ENCODE measurements at regions not wholly inside any gene's neighbourhood (a gene's known extent, or its start where the extent isn't known, plus 50 kb on each side); places are given as distances from the start of the nearest gene placed in this dataset.

DNA sequence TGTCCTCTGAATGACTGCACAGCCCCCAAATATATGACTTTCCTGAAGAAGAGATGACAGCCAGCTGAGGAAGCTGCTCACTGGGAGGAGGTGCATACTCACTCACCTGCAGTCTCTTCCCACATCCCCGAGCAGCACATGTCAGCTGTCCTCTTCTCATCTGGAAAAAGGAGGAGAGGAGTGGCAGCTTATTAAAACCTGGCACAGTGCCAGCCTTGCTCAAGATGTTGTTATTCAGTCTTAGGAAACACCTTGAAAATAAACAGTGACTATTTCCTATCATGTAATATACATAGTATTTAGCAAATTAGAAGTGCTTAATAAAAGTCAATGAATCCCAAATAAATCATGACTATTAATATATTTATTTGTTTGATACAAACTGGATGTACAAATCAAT lies 232.9 kb downstream of the EPM2A start:
- TF ChIP-seq, protein P1, sequence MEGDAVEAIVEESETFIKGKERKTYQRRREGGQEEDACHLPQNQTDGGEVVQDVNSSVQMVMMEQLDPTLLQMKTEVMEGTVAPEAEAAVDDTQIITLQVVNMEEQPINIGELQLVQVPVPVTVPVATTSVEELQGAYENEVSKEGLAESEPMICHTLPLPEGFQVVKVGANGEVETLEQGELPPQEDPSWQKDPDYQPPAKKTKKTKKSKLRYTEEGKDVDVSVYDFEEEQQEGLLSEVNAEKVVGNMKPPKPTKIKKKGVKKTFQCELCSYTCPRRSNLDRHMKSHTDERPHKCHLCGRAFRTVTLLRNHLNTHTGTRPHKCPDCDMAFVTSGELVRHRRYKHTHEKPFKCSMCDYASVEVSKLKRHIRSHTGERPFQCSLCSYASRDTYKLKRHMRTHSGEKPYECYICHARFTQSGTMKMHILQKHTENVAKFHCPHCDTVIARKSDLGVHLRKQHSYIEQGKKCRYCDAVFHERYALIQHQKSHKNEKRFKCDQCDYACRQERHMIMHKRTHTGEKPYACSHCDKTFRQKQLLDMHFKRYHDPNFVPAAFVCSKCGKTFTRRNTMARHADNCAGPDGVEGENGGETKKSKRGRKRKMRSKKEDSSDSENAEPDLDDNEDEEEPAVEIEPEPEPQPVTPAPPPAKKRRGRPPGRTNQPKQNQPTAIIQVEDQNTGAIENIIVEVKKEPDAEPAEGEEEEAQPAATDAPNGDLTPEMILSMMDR (IDR thresholded peaks at IDR 0.05) = no peak
- TF ChIP-seq POLR2A (IDR thresholded peaks at IDR 0.05) = no peak
